Activated gamma-delta T cell treated with Interleukin-2 at 50 U/mL for 16 hours (primary cell): ENCODE measurements at regions not wholly inside any gene's neighbourhood (a gene's known extent, or its start where the extent isn't known, plus 50 kb on each side); places are given as distances from the start of the nearest gene placed in this dataset.
"Not testable (repeated sequence)": the region's sequence is repeated elsewhere in the genome, so short reads cannot be mapped to it uniquely, and the experiment has no call there.

Experiments used
- DNase-seq: peaks from one replicate; pipeline ENCODE4 v3.0.0-alpha.2; 2020

DNA sequence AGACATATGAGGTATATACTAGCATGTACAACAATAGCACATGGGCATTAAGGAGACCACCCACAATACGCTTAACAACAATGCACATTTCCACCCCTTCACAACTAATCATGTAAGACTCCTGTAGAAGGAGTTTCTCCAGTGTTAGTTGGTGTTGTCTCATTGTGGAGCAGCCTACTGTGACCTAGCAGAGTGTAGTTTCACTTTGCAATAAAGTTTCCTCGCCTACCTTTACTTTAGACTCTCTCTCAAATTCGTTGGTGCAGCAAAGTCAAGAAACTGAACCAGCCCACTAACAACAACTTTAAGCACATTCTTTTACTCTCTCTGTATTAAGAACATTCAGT, 863.6 kb downstream of the FAM181B start:
- DNase-seq = no peak

DNA sequence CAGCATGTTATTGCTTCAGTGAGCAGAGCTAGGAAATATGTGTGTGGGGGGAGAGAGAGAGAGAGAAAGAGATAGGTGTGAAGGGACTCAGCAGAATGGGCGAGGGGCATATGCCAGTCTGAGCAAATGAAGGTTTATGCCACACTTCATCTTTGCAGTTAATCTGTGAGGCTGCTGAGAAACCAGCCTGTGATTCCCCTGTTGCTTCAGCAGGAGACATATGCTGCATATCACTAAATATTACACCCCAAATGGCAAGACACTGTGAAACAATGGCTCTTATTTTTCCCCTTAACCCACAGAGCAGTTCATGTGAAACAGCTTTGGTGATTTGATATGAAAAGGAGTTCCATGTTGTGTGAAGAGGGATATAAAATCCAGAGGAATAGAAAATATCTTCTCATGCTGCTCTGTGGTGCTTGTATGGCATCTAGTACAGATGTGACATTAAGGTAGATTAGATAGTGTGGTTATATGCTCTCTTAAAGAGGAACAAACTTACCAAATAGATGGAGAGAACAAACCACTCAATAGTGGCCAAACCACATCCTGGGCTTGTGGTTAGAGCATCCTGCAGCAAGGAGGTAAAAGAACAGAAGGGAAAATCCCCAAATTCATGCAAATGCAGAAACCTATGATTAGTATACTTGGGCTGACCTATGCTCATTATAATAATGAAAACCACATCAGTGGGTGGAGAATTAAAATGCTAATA, 864.2 kb downstream of the FAM181B start:
- peak; percentile 77 for DNase-seq

DNA sequence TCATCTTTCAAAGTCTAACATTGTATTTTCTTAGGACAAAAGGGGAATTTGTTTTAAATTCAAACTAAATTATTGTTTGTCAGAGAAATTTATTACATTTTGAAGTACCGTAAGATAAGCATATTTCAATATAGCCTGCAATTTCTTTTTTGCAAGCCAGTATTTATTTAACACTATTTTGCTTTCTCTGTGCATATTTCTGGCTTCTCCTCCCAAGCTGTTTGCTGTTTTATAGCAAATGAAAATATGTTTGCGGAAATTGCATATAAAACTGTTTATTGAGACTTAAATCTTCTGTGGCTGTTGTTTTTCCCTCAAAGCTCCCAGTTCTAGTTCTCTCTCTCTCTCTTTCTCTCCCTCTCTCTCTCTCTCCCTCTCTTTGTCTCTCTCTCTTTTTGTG, 866.8 kb downstream of the FAM181B start:
- DNase-seq = no peak

DNA sequence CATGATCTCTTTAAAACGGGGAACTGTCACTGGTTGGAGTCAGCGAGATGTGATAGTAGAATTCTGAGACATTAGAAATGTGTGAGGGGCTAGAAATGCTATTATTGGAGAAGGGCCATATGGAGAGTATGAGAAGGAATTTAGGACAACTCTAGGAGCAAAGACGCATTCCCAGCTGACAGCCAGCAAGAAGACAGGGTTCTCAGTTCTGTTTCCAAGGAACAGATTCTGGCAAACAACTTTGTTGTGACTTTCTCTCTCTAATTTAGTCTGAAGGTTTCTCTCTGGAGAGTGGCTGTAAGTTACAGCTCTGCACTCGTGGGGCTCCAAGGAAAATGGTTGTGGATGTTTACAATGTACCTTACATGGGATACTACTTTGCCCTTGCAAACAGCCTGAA, 876.3 kb downstream of the FAM181B start:
- DNase-seq = no peak

DNA sequence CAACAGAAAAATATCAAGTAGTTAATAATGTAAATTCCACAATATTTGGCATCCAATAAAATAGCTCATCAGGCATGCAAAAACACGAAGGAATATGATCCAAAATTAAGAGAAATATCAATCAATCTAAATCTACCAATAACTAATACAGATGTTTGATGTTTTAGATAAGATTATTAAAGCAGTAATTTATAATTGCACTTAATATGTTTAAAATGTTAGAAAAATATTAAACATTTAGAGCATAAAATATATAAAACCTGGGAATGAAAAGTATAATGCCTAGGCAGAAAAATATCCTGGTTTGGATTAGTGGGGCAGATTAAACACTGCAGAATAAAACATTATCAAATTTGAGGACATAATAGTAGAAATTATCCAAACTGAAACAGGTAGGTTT, 879.9 kb downstream of the FAM181B start:
- no peak for DNase-seq

DNA sequence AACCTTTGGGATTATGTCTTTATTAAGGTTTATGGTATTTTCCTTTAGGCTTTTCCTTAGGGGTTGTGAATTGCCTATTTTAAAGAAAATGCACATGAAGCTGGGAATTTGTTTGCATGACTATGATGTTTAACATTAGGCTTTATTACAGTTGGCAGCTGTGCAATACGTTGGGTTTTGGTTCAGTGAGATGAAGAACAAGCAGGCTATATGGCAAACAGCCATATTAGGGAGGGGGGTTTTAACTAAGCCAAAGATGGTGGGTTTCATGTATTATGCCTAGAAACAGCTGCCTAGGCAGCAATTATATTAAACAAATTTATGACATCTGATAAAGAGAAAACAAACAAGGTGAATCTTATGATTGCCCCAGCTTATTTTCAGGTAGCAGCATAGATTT, 880.8 kb downstream of the FAM181B start:
- DNase-seq = no peak

DNA sequence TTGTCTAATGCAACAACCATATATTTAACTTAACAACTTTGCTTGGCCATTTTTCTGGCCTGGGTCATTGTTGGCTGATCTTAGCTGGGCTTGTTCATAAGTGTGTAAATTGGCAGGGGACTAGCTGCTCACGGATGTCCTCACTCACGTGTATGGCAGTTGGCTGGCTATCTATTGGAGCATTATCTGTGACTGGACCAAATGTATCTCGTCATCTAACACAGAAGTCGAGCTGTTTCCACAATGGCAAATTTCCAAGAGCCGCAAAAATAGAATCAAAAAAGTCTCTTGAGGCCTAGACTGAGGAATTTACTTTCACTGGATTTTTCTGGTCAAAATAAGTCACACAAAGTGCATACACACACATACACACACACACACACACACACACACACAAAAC, 893.3 kb downstream of the FAM181B start:
- no peak for DNase-seq

DNA sequence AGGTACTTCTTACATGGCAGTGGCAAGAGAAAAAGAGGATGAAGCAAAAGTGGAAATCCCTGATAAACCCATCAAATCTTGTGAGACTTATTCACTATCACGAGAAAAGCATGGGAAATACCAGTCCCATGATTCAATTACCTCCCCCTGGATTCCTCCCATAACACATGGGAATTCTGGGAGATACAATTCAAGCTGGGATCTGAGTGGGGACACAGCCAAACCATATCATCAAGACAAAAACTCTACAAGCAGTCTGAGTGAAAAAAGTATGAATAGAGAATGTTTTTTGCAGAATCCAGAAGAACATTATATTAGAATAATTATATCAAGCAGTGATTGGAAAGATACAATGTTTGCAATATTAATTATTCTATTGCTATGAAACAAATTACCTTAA, 893.7 kb downstream of the FAM181B start:
- no peak for DNase-seq

DNA sequence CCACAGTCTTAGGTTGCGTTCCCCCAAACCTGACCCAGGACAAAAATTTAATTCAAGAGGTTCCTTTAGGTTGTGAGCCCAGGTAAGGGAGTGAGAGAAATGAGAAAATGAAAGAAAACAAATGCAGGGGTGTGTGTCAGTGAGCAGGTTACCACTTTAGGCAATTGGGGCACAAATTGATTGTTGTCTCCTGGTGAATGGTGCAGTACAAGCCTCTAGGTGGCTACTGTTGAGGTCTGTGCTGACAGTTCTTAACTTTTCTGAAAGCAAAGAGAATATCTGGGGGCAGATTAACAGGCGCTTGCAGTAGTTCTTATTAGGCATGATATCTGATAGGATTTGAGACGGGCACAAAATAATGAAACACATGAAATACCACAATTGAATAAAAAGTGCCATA, 894.6 kb downstream of the FAM181B start:
- no peak for DNase-seq

DNA sequence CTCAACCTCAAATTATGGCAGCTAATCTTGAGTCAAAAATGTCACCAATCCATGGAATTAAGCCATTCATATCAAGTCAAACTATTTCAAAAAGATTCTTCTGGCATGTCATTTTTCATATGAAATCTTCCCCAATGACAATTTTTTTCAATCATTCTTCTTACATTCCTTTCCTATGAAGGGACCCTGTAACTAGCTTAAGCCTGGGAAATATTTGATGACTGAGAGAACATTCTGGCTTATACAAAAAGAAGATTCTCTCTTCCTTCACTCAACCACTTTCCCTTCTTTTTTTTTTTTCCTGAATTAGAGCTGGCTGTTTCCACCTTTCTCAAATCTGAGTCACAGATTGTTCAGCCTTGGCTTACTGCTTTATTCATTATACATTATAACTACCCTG, 903.7 kb downstream of the FAM181B start:
- DNase-seq = no peak

DNA sequence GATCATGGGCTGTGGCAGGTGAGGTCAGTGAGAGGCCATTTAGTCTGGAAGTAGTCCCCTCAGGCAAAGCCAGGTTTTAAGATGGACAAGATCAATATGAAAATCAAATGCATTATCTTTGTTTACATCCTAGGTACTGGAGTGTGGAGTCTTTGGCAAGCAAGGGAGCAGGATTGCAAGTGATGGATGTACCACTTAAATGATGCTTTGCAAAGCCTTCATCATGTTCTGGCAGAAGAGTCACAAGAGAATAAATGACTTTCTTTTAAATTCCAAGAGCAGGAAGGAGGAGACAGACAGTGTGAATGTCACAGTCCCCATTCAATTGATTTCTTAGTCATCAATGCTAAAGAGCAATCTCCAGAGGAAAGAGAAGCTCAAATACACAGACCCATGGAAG, 908.3 kb downstream of the FAM181B start:
- DNase-seq = no peak

DNA sequence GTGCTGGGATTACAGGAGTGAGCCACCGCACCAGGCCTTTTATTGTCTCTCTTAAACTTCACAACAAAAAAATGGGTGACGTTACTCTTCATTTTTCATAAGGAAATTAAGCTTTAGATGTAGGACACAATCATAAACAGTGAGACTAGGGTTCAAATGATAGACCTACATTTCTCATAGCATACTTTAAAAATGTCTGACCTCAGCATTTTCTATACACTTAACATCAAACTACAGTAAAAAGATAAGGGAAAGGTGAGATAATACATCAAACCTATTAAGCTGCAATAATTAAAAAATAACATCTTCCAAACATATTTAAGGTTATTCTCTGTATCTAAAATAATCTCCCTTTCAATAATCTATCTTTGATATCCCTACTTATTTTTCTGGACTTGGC, 914.2 kb downstream of the FAM181B start:
- no peak for DNase-seq

DNA sequence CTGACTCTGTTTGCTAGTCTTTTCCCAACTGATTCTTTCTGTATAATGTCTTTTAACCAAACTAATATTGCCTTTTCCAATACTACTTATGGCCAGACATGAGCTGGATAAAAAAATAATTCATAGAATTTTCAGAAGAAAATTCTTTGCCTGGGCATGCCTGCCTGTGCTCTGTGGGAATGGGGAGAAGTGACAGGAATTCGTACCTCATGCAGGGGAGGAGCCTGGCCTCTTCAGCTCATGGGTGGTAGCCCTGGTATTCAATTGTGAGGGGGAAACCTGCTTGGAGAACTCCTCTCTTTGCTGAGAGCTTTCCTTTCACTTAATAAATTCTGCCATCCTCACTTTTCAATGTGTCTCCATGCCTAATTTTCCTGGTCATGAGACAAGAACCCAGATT, 928.8 kb downstream of the FAM181B start:
- no peak for DNase-seq

DNA sequence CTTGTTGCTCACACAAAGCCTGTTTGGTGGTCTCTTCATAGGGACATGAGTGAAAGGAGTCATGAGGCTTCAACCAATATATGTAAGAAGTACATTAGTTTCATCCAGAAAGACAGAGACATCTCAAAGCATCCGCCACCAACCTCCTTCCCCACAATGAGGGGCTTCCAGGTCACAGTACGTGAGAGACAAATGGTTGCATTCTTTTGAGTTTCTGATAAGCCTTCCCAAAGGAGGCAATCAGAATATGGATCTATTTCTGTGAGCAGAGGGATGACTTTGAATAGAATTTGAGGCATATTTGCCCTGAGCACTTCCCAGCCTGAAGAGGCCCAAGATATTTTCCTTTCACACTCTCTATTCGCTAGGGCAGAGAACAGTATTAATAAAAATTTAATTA, 931.1 kb downstream of the FAM181B start:
- no peak for DNase-seq

DNA sequence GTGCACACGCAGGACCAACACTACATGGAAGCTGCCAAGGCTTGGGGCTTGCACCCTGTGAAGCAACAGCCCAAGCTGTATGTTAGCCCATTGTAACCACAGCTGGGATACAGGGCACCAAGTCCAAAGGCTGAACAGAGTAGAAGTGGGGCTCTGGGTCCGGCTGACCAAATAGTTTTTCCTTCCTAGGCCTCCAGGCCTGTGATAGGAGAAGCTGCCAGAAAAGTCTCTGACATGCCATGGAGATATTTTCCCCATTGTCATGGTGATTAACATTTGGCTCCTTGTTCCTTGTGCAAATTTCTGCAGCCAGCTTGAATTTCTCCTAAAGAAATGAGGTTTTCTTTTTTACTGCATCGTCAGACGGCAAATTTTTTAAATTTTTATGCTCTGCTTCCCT, 941.2 kb downstream of the FAM181B start:
- DNase-seq = no peak

DNA sequence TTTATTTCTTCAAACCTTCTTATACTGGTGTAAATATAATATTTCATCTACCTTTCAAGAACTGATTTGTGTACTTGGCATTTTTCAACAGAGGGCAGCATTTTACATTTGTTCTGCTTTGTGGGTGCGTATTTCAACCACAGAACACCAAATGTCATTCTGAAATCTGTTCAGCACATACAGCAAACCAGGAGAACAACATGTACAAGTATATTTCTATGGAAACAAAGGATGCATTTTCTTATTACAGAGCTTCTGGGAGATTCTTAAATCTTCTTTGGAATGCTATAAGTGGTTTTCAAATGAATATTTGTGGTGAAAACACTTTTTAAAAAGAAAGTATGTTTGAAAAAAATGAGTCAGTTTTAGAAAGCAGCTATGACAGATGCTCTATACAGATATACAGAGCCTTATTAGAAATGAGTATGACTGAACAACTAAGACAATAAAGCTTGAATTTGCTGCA, 946.0 kb downstream of the FAM181B start:
- no peak for DNase-seq

DNA sequence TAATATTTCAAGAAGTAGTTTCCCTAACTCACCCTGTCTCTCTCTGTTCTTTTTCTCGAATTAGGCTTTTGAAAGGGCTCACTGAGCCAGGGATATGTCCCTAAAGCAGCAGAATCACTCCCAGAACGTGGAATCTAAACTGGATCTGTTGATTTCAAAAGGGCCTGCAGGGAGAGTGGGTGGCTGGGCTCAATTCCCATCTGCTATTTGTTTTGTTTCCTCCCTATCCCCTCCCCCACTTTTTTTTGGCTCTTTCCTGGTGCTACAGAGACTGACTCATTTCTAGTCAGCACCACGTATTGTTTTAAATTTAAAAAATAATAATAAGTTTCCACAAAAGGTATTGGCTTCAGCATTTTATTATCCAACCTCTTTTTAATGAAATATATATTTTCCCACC, 961.5 kb downstream of the FAM181B start:
- no peak for DNase-seq

DNA sequence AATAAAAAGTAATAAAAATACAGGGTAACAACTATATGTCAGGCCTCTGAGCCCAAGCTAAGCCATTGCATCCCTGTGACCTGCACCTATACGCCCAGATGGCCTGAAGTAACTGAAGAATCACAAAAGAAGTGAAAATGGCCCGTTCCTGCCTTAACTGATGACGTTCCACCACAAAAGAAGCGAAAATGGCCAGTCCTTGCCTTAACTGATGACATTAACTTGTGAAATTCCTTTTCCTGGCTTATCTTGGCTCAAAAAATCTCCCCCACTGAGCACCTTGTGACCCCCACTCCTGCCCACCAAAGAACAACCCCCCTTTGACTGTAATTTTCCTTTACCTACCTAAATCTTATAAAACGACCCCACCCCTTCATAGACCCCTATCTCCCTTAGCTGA, 963.8 kb downstream of the FAM181B start:
- DNase-seq = not testable (repeated sequence)

DNA sequence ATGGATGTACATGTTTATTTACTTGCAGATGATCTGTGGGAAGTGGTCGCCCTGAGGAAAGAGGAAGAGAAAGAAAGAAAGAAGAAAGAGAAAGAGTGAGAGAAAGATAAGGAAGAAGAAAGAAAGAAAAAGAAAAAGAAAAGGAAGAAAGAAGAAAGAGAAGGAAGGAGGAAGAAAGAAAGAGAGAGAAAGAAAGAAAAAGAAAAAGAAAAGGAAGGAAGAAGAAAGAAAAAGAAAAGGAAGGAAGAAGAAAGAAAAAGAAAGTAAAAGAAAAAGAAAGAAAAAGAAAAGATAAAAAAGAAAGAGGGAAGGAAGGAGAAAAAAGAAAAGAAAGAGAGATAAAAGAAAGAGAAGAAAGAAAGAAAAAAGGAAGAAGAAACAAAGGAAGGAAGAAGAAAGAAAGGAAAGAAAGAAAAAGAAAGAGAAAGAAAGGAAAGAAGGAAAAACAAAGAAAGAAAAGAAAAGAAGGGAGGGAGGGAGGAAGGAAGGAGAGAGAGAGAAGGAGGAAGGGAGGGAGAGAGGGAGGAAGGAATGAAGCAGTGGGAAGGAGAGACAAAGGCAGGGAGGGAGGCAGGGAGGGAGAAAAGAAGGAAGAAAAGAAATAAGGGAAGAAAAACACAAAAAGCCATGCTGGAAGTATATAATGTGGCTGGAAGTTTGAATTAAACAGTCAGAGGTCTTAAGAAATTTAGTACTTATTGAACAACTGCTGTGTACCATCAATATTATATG, 976.6 kb downstream of the FAM181B start:
- no peak for DNase-seq

DNA sequence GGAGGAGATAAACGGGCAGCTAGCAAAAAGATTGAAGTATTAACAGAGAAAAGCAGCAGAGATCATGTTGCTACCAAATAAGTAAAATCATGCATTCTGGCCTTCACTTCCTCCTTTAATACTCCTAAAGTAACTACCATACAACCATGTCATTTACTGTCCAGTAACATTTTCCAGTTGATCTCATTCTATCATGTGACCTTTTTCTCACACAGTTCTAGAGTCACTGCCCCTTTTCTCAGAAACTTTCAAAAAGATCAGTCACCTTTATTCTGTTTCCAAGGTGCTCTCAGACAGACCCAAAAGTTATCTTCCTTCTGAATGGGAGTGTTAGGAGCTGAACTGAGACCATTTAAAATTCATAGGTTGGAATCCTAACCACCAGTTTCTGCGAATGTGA, 984.4 kb downstream of the FAM181B start:
- no peak for DNase-seq

DNA sequence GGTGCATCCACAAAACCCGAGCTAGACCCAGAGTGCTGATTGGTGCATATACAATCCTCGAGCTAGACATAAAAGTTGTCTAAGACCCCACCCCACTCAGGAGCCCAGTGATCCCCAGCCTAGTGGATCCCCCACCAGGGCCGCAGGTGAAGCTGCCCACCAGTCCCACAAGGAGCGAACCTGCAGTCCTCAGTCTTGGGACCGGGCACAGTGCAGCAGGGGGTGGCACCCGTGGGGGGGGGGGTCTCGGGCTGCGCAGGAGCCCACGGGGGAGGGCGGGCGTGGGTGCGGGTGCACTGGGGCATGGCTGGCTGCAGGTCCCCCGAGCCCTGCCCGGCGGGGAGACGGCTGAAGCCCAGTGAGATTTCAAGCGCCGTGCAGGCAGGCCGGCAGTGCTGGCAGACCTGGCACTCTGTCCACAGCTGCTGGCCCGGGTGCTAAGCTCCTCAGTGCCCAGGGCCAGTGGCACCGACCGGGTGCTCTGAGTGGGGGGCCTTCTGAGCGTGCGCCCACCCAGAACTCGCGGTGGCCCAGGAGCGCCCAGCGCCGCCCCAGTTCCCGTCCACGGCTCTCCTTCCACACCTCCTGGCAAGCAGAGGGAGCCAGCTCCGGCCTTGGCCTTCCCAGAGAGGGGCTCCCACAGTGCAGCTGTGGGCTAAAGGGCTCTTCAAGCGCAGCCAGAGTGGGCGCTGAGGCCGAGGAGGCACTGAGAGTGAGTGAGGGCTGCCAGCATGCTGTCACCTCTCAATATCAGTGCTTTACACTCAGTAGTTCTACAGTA, 989.1 kb downstream of the FAM181B start:
- DNase-seq = no peak

DNA sequence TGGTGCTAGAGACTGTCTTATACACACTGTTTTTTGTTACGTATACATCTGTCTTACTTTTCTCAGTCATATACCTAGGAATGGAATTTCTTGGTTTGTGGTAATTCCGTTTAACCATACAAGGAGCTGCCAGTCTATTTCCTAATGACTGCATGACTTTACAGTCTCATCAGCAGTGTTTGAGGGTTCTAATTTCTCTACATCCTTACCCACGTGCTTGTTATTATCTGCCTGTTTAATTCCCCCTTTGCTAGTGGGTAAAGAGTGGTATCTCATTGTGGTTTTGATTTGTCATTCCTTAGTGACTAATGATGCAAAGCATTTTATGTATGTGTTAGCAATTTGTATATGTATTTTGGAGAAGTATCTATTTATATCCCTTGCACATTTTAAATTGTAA, 1008.0 kb downstream of the FAM181B start:
- no peak for DNase-seq

DNA sequence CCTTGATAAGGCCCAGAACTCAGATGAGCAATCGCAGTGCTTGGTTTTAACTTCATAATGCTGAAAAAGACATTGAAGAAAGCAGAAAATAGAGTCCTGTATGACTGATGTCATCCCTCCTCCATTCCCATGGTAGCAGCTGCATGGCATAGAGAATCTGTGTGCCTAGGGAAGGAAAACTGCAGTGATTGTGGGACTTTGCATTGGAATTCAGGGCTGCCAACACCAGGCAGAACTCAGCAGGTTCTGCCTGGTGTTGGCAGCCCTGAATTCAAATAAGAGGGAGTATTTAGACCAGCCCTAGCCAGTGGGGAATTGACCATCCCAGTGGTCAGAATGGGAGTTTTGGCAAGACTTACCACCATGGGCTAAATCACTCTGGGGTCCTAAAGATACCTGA, 1016.0 kb downstream of the FAM181B start:
- DNase-seq = no peak

DNA sequence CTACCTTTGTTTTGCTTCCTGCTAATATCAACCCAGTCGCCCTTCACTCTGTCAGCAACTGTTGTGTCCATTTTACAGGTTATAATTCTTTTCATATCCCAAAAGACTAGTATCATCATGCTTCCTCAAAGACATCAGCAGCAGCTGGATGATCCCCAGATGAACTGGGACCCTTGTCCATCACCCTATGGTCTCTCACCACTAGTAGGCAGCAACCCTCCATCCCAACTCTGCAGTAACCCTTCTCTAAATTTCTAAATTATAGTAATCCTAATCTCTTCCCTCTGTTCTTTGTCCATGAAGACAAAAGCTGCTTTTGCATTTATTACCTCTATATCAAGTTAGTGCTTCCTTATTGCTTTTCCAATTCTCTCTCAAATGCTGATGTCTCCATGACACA, 1025.8 kb downstream of the FAM181B start:
- no peak for DNase-seq
